ENCODE measurements at regions not wholly inside any gene's neighbourhood (a gene's known extent, or its start where the extent isn't known, plus 50 kb on each side); places are given as distances from the start of the nearest gene placed in this dataset.

DNA sequence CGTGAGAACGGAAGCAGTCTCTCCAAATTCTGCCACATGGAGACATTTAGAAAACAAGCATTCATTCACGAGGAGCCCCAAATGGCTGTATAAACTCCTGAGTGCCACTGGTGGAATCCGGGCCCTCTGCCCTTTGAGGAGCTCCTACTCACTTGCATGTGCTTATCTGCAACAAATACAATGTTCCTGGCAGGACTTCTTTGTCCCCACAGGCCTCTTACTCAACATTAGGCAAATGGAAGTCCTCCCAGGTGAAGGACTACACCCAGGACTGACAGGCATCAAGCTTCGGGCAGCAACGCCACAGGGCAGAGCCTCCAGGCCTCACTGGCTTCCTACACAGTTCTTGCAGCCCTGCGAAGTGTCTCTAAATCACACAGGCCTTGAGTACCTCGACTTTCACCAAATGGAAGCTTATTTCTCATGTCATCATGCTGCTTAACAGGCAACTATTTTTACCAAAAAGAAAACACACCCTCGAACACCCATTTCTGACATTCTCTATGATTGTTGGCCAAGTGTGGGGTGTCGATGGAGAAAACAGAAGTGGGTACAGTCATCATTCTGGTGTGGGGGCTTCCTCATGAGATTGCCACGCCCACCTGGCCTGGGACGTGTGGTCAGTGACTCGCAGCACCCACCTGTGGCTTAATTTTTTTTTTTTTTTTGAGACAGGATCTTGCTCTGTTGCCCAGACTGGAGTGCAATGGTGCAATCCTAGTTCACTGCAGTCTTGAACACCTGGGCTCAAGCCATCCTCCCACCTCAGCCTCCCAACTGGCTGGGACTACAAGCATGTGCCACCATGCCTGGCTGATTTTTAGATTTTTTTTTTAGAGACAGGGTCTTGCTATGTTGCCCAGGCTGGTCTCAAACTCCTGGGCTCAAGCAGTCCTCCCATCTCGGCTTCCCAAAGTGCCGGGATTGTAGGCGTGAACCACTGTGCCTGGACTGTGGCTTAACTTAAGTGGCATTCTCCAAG, 186.8 kb upstream of the GLI2 start:
- intact Hi-C loops (cut with DNase I) = loop anchor here in 1 of 2 donors (10.0 kb wide), 1 partner anchor 204 kb away; the partner anchor contains the start of gene INHBB
- no peak for DNase-seq (ENCODE audit: low spot score)

DNA sequence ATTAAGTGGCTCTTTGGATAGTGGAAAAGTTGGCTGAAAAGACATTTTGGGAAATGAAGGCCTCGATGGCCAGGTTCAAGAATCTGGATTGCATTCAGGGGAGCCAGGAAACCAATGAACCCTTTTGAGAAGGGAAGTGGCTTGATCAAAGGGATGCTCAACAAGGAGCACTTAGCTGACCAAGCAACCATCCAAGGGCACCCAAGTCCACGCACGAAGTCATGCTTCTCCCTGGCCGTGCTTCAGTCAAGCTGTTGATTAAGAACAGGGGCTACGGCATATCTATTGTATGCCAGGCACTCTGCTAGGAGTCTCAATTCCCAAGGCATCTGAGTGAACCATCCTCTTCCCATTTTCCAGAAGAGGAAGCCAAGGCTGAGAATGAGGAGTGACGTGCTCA, 185.8 kb upstream of the GLI2 start:
- no peak for DNase-seq (ENCODE audit: low spot score)
- intact Hi-C loops (cut with DNase I) = loop anchor here (5.0 to 10.0 kb wide), 2 partner anchors 127 to 205 kb away; partner anchors contain the start of gene INHBB (in 2 of the 2)

DNA sequence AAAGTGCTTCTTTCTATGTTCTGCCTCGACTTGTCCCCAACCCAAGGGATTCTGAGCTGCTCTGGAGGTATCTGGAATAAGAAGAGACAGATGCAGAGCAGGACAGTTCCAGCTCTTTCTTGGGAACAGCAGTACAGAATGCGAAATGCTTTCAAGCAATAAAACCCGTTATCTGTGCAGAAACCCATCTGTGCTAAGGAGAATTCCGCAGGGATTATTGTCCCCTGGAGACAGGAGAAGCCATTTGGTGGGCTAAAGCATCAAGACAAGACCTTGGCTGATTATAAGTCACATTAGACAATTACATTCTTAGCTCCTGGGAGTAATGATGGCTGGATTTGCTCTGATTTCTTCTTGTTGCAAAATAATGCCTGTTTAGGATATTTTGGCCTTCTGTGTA, 185.4 kb upstream of the GLI2 start:
- DNase-seq (ENCODE audit: low spot score) = no peak
- intact Hi-C loops (cut with DNase I) = loop anchor here in 1 of 2 donors (5.0 to 10.0 kb wide), 2 partner anchors 127 to 205 kb away; partner anchors contain the start of gene INHBB

DNA sequence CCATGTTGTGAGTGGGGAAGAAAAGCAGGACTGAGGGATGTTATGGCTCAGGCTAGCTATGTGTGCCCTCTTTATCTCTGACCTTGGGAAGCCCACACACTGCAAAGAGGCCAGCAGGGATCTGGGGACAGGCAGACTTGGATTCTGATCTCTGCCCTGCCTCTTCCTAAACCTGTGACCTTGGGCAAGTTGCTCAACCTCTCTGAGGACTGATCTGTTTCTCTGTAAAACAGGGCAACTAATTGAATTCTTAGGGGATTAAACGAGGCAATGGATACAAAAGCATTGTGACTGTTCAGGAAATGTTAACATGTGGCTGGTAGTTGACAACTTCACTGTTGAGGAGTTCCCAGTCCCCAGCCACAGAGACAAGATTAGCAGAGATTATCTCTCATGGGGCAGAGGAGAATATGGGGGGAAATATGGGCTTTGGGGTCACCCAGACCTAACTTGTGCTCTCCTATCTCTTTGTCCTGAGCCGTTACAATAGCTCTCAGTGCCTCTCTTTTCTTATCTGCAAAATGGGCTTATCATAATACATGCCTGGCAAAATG, 184.7 kb upstream of the GLI2 start:
- no peak for DNase-seq (ENCODE audit: low spot score)
- intact Hi-C loops (cut with DNase I) = loop anchor here in 1 of 2 donors (5.0 to 10.0 kb wide), 2 partner anchors 126 to 206 kb away; partner anchors contain the start of gene INHBB

DNA sequence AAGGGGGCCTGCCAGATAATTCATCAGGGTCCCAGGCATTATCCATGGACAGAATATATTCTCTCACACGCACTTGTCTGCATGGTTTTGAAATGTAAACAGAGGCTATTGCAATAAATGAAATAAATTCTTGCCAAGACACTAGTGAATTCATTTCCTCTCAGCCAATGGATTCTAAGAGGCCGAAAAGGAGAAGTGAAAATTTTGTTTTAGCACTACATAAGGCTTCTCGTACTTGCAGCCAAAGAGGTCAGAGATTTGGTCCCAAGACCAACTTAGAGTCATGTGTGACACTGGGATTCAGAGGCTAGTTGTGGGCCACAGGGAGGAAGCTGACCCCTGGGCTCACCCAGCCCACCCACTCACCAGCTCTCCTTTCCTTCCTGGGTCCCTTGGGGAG, 184.1 kb upstream of the GLI2 start:
- intact Hi-C loops (cut with DNase I) = loop anchor here in 1 of 2 donors (5.0 to 10.0 kb wide), 2 partner anchors 126 to 207 kb away; partner anchors contain the start of gene INHBB
- DNase-seq (ENCODE audit: low spot score) = no peak

DNA sequence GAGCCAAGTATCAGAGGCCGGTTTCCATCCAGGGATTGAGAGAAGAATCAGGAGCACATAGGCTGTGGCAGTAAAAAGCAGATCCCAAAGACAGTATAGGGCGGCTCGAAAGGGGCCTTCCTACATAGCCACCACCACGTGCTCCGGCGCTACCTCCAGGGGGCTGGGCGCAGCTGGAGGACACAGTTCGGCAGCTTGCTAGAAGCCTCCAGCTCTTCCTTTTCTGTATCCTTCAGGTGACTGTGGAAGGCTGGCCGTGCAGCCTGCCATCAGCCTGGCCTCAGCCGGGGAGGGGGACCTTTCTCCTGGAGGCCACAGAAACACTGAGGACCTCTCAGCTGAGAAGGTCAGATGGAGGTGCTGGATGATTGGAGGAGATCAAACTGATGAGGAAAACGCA, 183.6 kb upstream of the GLI2 start:
- intact Hi-C loops (cut with DNase I) = loop anchor here in 1 of 2 donors (5.0 to 10.0 kb wide), 2 partner anchors 125 to 207 kb away; partner anchors contain the start of gene INHBB
- no peak for DNase-seq (ENCODE audit: low spot score)

DNA sequence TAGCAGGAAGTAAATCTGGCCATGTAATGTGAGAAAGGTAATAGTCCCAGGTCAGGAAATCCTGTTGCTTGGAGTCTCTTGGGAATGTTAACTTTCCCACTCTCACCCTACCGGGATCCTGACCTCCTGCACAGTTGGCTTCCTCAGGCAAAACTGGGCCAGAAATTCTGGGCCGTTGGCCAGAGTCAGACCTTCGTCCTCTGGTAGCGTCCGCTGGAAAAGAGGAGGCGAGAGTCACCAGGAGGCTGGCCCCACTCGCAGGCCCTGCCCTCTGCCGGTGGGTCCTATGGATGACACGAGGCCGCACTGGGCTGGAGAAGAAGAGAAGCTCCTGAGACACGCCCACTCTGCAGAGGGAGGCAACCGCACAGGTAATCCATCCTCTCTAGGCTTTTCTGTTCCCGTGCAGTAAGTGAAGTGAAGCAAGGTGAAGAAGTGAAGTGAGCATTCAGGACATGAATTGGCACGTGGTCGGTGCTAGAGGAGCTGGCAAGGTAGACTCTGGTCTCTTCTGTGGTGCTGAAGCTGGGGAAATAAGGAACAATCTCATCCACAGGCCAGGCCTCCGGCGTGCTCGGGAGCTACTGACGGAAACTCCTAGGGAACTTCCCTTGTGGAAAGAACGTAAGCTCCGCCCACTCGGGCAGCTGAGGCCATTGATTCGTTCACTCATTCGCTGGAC, 182.7 kb upstream of the GLI2 start:
- intact Hi-C loops (cut with DNase I) = loop anchor here in 1 of 2 donors (5.0 to 10.0 kb wide), 2 partner anchors 124 to 208 kb away; partner anchors contain the start of gene INHBB
- DNase-seq (ENCODE audit: low spot score) = peak; percentile 91

DNA sequence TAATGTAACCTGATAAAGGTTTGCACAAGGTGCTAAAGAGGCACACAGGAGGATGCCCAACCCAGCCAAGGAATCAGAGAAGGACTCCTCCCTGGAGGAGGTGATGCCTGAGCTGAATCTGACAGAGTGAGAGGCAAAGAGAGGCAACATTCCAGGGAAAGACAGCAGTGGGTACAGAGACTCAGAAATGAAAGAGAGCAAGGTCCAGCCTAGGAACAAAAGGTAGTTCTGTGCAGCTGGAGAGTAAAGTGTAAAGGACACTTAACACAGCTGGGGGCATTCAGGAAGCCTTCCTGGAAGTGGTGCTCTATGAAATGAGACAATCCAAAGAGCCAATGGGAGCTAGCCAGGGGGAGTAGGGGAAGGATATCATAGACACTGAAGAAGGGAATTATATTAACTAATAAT, 181.0 kb upstream of the GLI2 start:
- intact Hi-C loops (cut with DNase I) = loop anchor here in 1 of 2 donors (5.0 to 10.0 kb wide), 2 partner anchors 123 to 210 kb away; partner anchors contain the start of gene INHBB
- DNase-seq (ENCODE audit: low spot score) = no peak

DNA sequence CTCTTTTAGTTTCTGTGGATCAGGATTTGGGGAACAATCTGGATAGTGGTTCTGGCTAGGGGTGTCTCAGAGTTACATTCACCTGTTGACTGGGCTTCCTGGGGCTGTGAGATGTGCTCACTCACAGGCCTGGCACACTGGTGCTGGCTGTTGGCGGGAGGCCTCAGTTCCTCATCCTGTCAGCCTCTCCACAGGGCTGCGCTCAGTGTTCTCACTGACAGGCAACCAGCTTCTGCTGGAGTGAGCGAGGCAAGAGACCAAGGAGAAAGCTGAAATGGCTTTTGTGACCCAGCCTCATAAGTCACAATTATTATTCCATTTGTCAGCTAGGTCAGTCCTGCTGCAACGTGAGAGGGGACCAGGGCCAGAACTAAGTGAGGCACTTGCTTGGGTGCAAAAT, 180.6 kb upstream of the GLI2 start:
- intact Hi-C loops (cut with DNase I) = loop anchor here in 1 of 2 donors (10.0 kb wide), 1 partner anchor 210 kb away; the partner anchor contains the start of gene INHBB
- no peak for DNase-seq (ENCODE audit: low spot score)

DNA sequence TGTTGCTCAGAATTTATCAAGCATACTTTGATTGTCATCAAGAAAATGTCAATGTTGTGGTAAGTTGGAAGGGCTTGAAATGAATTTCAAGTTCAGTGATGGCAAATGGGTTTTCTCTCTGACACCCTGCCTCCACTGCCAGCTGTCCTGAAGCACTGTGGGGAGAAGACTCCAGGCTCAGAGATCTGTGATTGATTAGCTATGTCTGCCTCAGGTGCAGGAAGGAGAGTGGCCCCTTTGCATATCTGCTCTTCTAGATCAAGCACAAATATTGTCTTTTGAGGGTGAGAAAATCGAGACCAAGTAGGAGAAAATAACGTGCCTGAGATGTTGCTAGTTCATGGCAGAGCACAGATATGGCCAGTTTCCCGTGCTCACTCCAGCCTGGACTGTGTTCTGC, 178.8 kb upstream of the GLI2 start:
- intact Hi-C loops (cut with DNase I) = loop anchor here in 1 of 2 donors (10.0 kb wide), 1 partner anchor 212 kb away; the partner anchor contains the start of gene INHBB
- DNase-seq (ENCODE audit: low spot score) = no peak

DNA sequence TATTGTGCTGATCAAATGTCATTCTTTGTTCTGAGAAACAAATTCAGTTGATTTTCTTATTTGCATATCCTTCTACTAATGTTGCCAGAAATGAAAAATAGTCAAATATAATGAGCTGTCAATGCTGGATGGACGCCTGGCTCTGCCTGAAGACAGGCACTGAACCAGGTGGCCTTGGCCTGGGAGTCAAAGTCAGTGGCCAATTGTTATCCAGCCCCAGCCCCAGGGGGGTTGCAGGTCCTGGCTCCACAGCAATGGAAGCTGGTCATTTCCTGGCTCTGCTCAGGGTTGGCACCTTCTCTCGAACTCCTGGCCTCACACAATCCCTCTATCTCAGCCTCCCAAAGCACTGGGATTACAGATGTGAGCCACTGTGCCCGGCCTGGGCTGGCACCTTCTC, 176.8 kb upstream of the GLI2 start:
- intact Hi-C loops (cut with DNase I) = loop anchor here in 1 of 2 donors (10.0 kb wide), 1 partner anchor 214 kb away; the partner anchor contains the start of gene INHBB
- no peak for DNase-seq (ENCODE audit: low spot score)

DNA sequence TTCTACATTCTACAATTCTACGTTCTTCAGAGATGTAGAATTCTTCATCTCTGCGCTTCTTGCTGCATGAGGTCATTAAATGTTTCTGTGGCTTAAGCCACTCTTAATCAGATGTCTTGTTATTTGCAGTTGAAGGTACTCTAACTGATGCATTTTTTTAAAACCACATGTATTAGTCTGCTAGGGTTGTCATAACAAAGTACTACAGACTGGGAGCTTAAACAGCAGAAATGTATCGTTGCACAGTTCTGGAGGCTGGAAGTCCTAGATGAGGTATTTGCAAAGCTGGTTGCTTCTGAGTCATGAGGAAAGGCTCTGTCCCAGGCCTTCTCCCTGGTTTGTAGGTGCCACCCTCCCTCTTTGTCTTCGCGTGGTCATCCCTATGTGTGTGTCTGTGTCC, 176.3 kb upstream of the GLI2 start:
- no peak for DNase-seq (ENCODE audit: low spot score)
- intact Hi-C loops (cut with DNase I) = loop anchor here in 1 of 2 donors (10.0 kb wide), 1 partner anchor 215 kb away; the partner anchor contains the start of gene INHBB

DNA sequence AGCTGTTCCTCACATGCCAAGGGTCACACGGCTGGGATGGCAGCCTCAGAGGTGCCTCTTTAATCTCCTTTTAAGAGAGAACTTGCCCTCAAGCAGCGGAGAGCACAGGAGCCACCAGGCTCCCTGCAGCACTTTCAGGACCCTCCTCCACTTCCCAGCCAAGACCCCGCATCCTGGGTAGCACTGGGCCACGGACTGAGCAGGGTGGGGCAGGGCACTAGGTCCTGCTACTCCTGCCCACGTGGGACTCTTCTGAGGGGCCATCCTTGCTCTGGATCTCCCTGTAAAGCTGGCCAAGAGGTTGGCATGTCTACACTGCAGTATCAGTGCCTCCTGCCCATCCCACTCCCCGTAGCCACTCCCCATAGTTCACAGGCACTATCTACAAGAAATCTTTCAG, 175.3 kb upstream of the GLI2 start:
- intact Hi-C loops (cut with DNase I) = no loop called here
- DNase-seq (ENCODE audit: low spot score) = no peak

DNA sequence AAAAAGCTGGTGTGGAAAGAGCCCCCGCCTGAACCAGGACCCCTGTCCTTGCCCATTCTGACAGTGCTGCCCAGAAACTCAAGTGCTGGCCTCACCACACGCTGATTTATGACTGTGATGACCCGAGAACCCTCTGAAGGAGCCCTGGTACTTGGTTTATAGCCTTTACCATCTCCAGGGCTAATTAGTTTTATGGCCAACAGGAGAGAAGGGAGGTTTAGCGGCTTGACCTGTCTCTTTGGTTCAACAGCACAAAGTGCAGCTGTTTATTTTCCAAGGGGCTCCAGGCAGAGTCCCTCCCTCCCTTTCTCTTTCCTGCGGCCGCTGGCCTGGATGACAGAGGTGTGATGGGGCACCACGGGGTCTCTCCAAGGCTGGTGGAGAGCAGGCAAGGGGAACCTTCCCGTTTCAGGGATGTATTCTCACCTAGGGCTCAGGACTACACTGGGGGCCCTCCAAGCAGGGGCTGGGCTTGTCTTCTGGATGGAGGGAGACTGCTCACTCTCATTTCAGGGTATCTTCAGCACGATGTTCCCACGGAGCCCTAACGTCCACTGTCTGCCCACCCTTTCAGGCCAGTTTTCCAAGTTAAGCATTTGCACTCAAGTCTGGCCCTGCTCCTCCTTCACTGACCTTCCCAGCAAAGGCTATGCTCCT, 174.2 kb upstream of the GLI2 start:
- DNase-seq (ENCODE audit: low spot score) = no peak
- intact Hi-C loops (cut with DNase I) = no loop called here

DNA sequence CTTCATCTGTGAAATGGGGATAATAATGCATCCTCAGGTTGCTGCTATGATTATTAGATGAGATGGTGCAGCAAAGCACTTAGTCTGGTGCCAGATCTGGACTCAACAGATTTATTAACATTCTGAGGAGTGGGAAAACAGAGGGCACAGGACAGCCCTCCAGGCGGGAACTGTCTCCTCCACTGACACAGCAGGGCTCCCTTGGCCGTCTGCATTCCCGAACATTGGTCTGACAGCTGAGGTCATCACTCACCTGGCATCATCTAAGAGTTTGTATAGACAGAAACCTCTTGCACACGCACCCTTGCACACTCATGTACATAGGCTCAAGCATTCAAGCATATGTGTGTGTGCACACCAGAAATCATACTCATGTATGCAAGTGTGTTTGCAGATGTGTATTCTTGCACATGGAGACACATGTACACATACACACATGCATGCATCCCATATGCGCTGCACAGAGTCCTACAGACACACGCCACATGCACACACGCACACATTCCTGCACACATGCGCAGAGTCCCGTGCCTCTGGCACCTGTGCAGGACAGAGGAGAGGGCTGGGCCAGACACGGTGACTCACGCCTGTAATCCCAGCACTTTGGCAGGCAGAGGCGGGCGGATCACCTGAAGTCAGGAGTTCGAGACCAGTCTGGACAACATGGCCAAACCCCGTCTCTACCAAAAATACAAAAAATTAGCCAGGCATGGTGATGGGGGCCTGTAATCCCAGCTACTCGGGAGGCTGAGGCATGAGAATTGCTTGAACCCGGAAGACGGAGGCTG, 173.3 kb upstream of the GLI2 start:
- DNase-seq (ENCODE audit: low spot score) = no peak
- intact Hi-C loops (cut with DNase I) = no loop called here

DNA sequence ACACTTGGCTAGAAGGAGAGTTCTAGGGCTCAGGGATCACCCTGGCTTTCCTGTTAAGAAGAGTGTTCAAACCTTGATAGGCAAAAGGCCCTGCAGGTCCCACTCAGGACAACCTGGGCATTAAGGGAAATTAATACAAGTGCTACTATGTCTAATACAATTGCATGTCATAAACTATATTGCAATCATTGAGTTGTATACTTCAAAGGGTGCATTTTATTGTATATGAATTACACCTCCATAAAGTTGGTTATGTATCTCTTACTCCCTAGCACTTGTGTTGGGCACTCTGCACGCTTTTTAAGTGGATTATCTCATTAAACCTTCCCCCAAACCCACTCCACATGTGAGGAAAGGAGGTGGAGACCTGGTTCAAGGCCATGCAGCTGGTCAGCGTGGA, 172.1 kb upstream of the GLI2 start:
- no peak for DNase-seq (ENCODE audit: low spot score)
- intact Hi-C loops (cut with DNase I) = no loop called here

DNA sequence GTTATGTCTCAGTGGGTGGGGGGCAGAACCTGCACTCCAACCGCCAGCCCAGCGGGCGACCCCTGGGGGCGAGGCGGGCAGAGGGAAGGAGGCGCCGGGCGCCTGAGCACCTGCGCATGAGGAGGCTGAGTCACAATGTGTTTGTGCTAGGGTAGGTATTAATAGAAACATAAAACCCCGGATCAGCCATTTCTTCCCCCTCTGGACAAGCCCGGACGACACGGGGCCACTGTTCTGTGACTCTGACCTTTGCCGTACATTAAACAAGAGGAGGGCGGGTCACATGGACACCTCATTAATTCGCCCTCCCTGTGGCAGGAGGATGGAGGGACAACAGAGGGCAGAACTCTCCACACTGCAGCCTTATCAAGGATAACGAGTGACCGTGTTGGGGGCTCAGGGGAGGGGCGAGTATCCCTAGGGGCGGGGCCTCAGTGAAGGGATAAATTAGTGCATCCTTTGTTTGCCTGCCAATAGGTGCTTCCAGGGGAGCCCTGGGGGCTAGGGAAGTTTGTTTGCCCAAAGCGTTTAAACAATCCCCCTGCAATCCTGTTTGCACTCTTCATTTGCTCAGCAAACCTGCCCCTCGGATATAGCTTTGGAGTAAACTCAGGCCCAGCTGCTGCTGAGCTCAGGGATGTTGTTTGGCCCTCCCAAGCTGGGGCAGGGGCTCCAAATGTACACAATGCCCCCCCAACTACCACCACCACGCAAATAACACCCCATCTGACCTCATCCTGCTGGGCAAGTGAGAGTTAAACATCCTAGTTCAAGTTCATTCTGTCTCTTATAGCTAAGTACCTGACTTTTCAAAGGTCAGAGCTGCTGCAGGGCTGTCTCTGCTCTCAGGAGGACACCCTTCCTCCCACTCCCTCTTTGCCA, 171.2 kb upstream of the GLI2 start:
- intact Hi-C loops (cut with DNase I) = no loop called here
- DNase-seq (ENCODE audit: low spot score) = no peak

Data from posterior vena cava (tissue), 2 donors.